ENCODE measurements at regions not wholly inside any gene's neighbourhood (a gene's known extent, or its start where the extent isn't known, plus 50 kb on each side); places are given as distances from the start of the nearest gene placed in this dataset.

DNA sequence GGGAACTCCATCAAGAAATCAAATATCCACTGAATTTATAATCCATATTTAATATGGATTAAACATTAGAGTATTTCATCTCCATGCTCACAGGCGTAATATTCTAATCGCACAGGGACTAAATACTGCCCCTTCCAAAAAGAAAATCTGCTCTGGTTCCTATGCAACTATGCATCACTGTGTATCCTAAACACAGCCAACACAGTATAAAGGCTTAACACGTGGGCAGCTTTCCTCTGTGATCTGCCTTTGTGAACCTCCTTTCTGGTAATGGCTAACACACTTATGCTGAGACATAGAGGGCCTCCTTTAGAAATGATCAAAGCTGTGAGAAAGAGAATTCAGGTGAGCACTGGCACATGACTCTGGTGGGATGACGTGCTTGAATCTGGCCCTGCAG is 110.2 kb downstream of the RAB11FIP2 start:
- no peak for DNase-seq

DNA sequence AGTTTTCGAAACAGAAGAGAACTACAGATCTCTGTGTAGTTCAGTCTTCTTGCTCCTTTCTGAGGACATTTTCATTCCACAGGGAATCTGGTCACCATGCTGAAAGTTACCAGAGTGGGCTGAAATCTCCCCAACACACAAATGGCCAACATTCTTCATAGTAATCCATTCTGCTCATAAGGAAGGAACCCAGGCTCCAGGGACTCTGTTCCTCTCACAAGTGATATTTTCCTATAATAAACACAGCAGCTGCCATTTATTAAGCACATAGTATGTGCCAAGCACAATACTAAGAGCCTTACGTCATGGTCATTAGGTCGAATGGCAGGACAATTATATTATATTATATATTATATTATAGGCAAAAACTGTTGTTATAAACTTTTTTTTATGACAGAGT is 109.8 kb downstream of the RAB11FIP2 start:
- DNase-seq: no peak

DNA sequence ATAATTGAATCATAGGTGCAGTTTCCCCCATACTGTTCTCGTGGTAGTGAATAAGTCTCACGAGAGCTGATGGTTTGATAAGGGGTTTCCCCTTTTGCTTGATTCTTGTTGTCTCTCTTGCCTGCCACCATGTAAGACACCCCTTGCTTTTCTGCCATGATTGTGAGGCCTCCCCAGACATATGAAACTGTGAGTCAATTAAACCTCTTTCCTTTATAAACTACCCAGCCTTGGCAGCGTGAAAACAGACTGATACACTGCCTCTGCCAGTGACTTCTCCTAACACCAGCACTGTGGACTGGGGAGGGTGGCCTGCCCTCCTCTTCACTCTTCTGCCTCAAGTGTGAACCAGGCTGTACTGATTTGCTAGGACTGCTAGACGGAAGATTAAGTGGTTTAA is 108.6 kb downstream of the RAB11FIP2 start:
- no peak for DNase-seq

DNA sequence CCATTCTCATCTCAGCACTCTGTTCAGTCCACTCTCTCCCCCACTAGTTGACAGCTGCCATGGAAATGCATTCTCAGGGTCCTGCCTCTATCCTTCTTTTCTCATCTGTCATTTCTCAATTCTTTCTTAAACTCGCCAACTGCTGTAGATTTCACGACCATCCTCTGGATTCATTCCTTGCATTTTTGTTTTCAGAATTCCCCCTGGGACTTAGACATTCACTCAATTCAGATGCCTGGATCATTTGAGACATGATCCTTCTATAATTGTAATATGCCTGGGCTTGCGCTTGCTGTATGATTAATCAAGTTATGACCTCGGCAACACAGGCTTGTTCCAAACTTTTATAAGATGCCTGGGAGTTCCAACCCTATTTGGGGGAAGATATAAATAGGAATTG is 104.5 kb downstream of the RAB11FIP2 start:
- DNase-seq: no peak

DNA sequence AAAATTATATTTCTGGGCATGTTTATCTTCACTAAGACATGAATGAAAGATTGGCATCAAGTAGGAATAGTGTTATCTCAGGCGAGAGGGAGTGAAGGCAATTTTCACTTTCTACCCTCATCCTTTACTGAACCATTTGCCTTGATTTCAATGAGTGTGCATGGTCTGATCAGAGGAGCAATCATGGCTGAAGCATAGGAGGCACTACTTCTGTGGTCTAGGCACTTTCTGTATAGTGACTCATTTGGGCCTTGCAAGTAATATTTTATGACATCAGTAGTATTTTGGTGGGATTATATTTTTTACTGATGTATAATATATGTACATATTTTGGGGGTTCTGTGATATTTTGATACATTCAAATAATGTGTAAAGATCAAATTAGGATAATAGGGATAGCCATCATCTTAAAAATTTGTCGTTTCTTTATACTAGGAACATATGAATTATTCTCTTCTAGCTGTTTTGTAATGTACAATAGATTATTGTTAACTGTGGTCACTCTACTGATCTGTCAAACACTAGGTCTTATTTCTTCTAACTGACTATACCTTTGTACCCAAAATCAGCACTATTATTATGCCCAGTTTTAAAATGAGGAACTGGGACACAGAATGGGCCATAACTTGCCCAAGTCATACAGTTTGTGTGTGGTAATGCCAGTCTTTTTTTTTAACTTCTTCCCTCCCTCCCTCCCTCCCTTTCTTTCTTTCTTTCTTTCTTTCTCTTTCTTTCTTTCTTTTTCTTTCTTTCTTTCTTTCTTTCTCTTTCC is 101.9 kb downstream of the RAB11FIP2 start:
- DNase-seq: no peak

DNA sequence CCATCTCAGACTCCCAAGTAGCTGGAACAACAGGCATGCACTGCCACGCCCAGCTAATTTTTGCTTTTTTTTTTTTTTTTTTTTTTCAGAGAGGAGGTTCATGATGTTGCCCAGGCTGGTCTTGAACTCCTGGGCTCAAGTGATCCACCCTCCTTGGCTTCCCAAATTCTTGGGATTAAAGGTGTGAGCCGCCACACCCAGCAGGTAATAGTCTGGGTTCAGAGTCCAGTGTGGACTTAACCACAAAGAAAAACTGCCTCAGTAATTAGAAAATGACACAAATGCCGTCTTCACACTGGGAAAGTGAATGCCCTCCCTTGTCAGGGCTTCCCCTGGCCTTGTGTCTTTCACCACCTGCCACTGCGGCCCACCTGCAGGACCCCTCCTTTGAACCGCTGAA is 101.1 kb downstream of the RAB11FIP2 start:
- no peak for DNase-seq

DNA sequence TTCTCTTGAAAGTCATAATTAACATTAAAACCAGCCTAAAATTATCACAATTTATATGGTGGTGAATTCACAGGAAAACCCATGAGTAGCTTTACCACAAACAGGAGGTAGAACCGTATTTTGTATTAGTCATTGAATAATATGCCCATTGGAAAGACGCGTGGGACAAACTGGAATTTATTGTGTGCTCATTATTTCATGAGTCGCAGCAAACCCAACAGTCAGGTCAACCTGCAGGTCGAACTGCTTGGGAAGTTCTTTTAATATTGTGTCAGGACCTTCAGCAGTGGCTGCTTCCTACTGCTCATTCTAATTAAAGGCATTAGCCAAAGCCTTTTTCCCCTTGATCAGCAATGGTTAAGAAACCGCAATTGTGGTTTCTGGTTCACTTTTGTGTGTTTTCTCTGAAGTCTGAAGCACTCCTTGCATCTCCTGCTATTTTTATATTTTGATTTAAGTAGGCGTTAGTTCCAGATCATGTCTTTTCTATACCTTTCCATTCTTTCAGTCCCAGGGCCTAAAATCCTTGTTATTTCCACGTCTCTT is 100.1 kb downstream of the RAB11FIP2 start:
- DNase-seq: no peak

DNA sequence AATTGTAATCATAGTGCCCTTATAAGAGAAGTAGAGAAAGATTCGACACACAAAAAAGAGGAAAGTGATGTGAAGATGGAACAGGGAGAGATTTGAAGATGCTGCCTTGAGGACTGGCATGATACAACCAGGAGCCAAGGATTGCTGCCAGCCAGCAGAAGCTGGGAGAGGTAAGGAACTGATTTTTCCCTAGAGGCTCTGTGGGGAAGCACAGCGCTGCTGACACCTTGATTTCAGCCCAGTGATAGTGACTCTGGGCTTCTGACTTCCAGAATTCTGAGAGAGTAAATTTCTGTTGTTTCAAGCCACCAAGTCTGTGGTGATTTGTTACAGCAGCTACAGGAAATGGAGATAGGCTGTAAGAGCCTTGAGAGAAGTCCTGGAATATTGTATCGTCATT is 98.2 kb downstream of the RAB11FIP2 start:
- DNase-seq: no peak

DNA sequence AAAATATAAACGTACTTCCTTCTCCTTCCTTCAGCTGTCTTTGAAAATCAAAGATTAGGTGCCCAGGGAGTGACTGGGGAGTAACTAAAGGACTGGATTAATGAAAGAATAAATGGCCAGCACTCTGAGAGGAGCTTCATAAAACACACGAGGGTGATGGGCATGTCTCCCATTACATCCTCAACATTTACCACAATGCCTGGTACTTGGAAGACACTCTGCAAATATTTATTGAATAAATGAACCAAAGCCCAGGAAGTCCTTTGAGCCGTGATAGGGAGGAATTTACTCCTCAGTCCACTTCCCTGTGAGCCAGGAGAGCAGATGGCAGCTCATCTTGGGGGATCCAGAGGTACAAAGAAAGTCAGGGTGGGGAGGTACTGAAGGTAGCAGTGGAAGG is 96.3 kb downstream of the RAB11FIP2 start:
- DNase-seq: no peak

All from NCI-H1694 treated with DMSO at 0.1 percent for 48 hours (cell line).